Effector memory CD8-positive, alpha-beta T cell (primary cell): ENCODE measurements at regions not wholly inside any gene's neighbourhood (a gene's known extent, or its start where the extent isn't known, plus 50 kb on each side); places are given as distances from the start of the nearest gene placed in this dataset.

ENCODE experiments used
- ATAC-seq: fragments of 150-1000 bp; cut with Tn5 transposase; replicated peaks from 2 replicates; pipeline ENCODE4 v1.10.0; 2021; ENCODE audit warnings: mild to moderate bottlenecking, moderate library complexity
- DNase-seq, 3 experiments: peaks; one replicate each; pipeline ENCODE4 v3.0.0; 2021
- H3K27ac Mint-ChIP-seq, 2 donors: one replicate each; pipeline ENCODE4 v1.8.0; 2022; ENCODE audit warnings: mild to moderate bottlenecking in 2 of 2, mixed read lengths in 2 of 2, moderate library complexity in 2 of 2
- H3K27me3 Mint-ChIP-seq, 2 donors: one replicate each; pipeline ENCODE4 v1.8.0; 2022; ENCODE audit warnings: mixed read lengths in 2 of 2
- H3K36me3 Mint-ChIP-seq: one replicate; pipeline ENCODE4 v1.8.0; 2022; ENCODE audit warnings: mild to moderate bottlenecking, moderate library complexity, mixed read lengths; ENCODE audit not compliant: insufficient read depth
- H3K4me1 Mint-ChIP-seq, 2 donors: one replicate each; pipeline ENCODE4 v1.8.0; 2022; ENCODE audit warnings: low read depth in 2 of 2, mixed read lengths in 2 of 2
- H3K4me3 Mint-ChIP-seq, 2 donors: one replicate each; pipeline ENCODE4 v1.8.0; 2022; ENCODE audit warnings: mild to moderate bottlenecking in 2 of 2, mixed read lengths in 2 of 2, moderate library complexity in 2 of 2
- H3K9me3 Mint-ChIP-seq, 2 donors: one replicate each; pipeline ENCODE4 v1.8.0; 2022; ENCODE audit warnings: mixed read lengths in 2 of 2

- Mint-ChIP-seq H3K4me3 (no peak overlapping the region), H3K27ac (no peak overlapping the region), H3K27me3 (peaks cover 6 to 13% of the 10 kb centered on the region in 2 donors), H3K9me3 (no peaks in the 10 kb centered on the region), H3K4me1 (peaks cover 0 to 1% of the 10 kb centered on the region in 2 donors), H3K36me3 (no peaks in the 10 kb centered on the region)
- DNase-seq (no peak), ATAC-seq (no peak)
Measured at GRCh38 chr12:93019975-93020630, 91.0 kb upstream of the EEA1 start.

GRCh38 chr12:93020631-93021597, 91.8 kb upstream of the EEA1 start:
- H3K27ac Mint-ChIP-seq = no peak overlapping the region
- H3K4me1 Mint-ChIP-seq = no peaks in the 10 kb centered on the region
- peaks cover 6 to 13% of the 10 kb centered on the region in 2 donors for H3K27me3 Mint-ChIP-seq
- DNase-seq (no peak), ATAC-seq (no peak)
- H3K4me3 Mint-ChIP-seq = no peak overlapping the region
- H3K9me3 Mint-ChIP-seq = no peaks in the 10 kb centered on the region
- no peaks in the 10 kb centered on the region for H3K36me3 Mint-ChIP-seq

- no peaks in the 10 kb centered on the region for H3K36me3 Mint-ChIP-seq
- peaks cover 12 to 14% of the 10 kb centered on the region in 2 donors for H3K27me3 Mint-ChIP-seq
- H3K4me1 Mint-ChIP-seq = no peaks in the 10 kb centered on the region
- no peaks in the 10 kb centered on the region for H3K9me3 Mint-ChIP-seq
- ATAC-seq (no peak), DNase-seq (no peak)
- no peak overlapping the region for H3K27ac Mint-ChIP-seq
- H3K4me3 Mint-ChIP-seq = no peak overlapping the region
Measured at GRCh38 chr12:93022603-93023340, 93.7 kb upstream of the EEA1 start.

GRCh38 chr12:93025145-93026103, 96.3 kb upstream of the EEA1 start:
- no peak for ATAC-seq
- no peak for DNase-seq
- Mint-ChIP-seq H3K36me3 (no peaks in the 10 kb centered on the region), H3K9me3 (no peaks in the 10 kb centered on the region), H3K27me3 (peaks cover 13% of the 10 kb centered on the region in 2 donors), H3K4me1 (no peaks in the 10 kb centered on the region), H3K27ac (no peak overlapping the region), H3K4me3 (no peak overlapping the region)

GRCh38 chr12:93027041-93027440, 97.9 kb upstream of the EEA1 start:
- H3K36me3 Mint-ChIP-seq = no peaks in the 10 kb centered on the region
- no peak for DNase-seq
- no peak overlapping the region for H3K4me3 Mint-ChIP-seq
- no peaks in the 10 kb centered on the region for H3K9me3 Mint-ChIP-seq
- ATAC-seq = no peak
- no peaks in the 10 kb centered on the region for H3K4me1 Mint-ChIP-seq
- H3K27me3 Mint-ChIP-seq = peaks cover 13% of the 10 kb centered on the region in 2 donors
- no peak overlapping the region for H3K27ac Mint-ChIP-seq

- no peaks in the 10 kb centered on the region for H3K36me3 Mint-ChIP-seq
- H3K9me3 Mint-ChIP-seq = no peaks in the 10 kb centered on the region
- peaks cover 21 to 28% of the 10 kb centered on the region in 2 donors for H3K27me3 Mint-ChIP-seq
- ATAC-seq (no peak), DNase-seq (no peak)
- H3K4me1 Mint-ChIP-seq = no peaks in the 10 kb centered on the region
- H3K4me3 Mint-ChIP-seq = no peak overlapping the region
- H3K27ac Mint-ChIP-seq = no peak overlapping the region
Measured at GRCh38 chr12:93029091-93029490, 100.0 kb upstream of the EEA1 start.

GRCh38 chr12:93031028-93031427, 101.9 kb upstream of the EEA1 start:
- no peaks in the 10 kb centered on the region for H3K36me3 Mint-ChIP-seq
- no peak for ATAC-seq
- H3K27me3 Mint-ChIP-seq = peaks cover 36 to 41% of the 10 kb centered on the region in 2 donors
- no peaks in the 10 kb centered on the region for H3K9me3 Mint-ChIP-seq
- no peak overlapping the region for H3K27ac Mint-ChIP-seq
- no peak overlapping the region for H3K4me3 Mint-ChIP-seq
- DNase-seq = no peak
- H3K4me1 Mint-ChIP-seq = no peaks in the 10 kb centered on the region

GRCh38 chr12:93032758-93033157, 103.7 kb upstream of the EEA1 start:
- no peaks in the 10 kb centered on the region for H3K36me3 Mint-ChIP-seq
- DNase-seq (no peak), ATAC-seq (no peak)
- no peak overlapping the region for H3K4me3 Mint-ChIP-seq
- peaks cover 44 to 48% of the 10 kb centered on the region in 2 donors for H3K27me3 Mint-ChIP-seq
- no peak overlapping the region for H3K27ac Mint-ChIP-seq
- H3K4me1 Mint-ChIP-seq = no peaks in the 10 kb centered on the region
- H3K9me3 Mint-ChIP-seq = no peaks in the 10 kb centered on the region

- ATAC-seq = no peak
- no peak for DNase-seq
- H3K4me1 Mint-ChIP-seq = no peaks in the 10 kb centered on the region
- peaks cover 41 to 42% of the 10 kb centered on the region in 2 donors for H3K27me3 Mint-ChIP-seq
- no peak overlapping the region for H3K4me3 Mint-ChIP-seq
- H3K9me3 Mint-ChIP-seq = no peaks in the 10 kb centered on the region
- no peaks in the 10 kb centered on the region for H3K36me3 Mint-ChIP-seq
- H3K27ac Mint-ChIP-seq = no peak overlapping the region
Measured at GRCh38 chr12:93033948-93034347, 104.9 kb upstream of the EEA1 start.

- Mint-ChIP-seq H3K4me3 (no peak overlapping the region), H3K4me1 (no peaks in the 10 kb centered on the region), H3K27me3 (peaks cover 49% of the 10 kb centered on the region in 2 donors), H3K27ac (no peak overlapping the region), H3K36me3 (no peaks in the 10 kb centered on the region), H3K9me3 (no peaks in the 10 kb centered on the region)
- ATAC-seq (no peak), DNase-seq (no peak)
Measured at GRCh38 chr12:93039062-93039461, 110.0 kb upstream of the EEA1 start.

- no peak for ATAC-seq
- Mint-ChIP-seq H3K4me3 (no peak overlapping the region), H3K27ac (no peak overlapping the region), H3K27me3 (peaks cover 41 to 46% of the 10 kb centered on the region in 2 donors), H3K36me3 (no peaks in the 10 kb centered on the region), H3K9me3 (no peaks in the 10 kb centered on the region), H3K4me1 (no peaks in the 10 kb centered on the region)
- no peak for DNase-seq
Measured at GRCh38 chr12:93039930-93040329, 110.8 kb upstream of the EEA1 start.

- ATAC-seq (no peak), DNase-seq (no peak)
- Mint-ChIP-seq H3K4me1 (no peaks in the 10 kb centered on the region), H3K27ac (no peak overlapping the region), H3K36me3 (no peaks in the 10 kb centered on the region), H3K9me3 (no peaks in the 10 kb centered on the region), H3K4me3 (no peak overlapping the region), H3K27me3 (peaks cover 37 to 43% of the 10 kb centered on the region in 2 donors)
Measured at GRCh38 chr12:93040367-93040766, 111.3 kb upstream of the EEA1 start.
